ENCODE measurements at regions not wholly inside any gene's neighbourhood (a gene's known extent, or its start where the extent isn't known, plus 50 kb on each side); places are given as distances from the start of the nearest gene placed in this dataset.

DNA sequence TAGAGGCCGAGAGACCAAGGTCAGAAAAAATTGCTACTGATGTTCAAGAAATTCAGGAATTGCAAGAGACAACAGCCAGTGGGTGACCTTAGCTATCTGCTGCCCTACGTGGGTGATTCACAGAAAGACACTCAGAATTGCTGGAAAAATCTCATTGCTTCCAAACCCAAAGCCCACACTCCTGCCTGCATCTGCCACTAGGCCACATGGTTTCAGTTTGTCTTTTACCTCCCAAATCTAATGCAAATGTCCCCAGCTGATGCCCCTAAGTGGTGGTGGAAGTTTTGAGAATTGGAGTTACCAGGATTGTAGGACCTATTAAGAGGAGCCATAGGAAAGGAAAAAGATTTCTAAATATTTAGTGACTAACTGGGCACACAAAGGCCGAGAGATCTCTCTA, 341.5 kb upstream of the CHRM3 start (continued):
- TF ChIP-seq, protein P1, sequence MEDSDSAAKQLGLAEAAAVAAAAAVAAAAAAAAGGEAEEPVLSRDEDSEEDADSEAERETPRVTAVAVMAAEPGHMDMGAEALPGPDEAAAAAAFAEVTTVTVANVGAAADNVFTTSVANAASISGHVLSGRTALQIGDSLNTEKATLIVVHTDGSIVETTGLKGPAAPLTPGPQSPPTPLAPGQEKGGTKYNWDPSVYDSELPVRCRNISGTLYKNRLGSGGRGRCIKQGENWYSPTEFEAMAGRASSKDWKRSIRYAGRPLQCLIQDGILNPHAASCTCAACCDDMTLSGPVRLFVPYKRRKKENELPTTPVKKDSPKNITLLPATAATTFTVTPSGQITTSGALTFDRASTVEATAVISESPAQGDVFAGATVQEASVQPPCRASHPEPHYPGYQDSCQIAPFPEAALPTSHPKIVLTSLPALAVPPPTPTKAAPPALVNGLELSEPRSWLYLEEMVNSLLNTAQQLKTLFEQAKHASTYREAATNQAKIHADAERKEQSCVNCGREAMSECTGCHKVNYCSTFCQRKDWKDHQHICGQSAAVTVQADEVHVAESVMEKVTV (CRISPR knock-in tag; IDR thresholded peaks at IDR 0.05) = no peak
- TF ChIP-seq CBFA2T3 (IDR thresholded peaks at IDR 0.05) = no peak
- TF ChIP-seq HEY1 (CRISPR knock-in tag; IDR thresholded peaks at IDR 0.05; ENCODE audit: borderline replicate concordance) = no peak
- no peak for TF ChIP-seq CREM (IDR thresholded peaks at IDR 0.05; ENCODE audit: low read depth)
- TF ChIP-seq, protein P2, sequence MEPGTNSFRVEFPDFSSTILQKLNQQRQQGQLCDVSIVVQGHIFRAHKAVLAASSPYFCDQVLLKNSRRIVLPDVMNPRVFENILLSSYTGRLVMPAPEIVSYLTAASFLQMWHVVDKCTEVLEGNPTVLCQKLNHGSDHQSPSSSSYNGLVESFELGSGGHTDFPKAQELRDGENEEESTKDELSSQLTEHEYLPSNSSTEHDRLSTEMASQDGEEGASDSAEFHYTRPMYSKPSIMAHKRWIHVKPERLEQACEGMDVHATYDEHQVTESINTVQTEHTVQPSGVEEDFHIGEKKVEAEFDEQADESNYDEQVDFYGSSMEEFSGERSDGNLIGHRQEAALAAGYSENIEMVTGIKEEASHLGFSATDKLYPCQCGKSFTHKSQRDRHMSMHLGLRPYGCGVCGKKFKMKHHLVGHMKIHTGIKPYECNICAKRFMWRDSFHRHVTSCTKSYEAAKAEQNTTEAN (CRISPR knock-in tag; IDR thresholded peaks at IDR 0.05) = no peak
- TF ChIP-seq PHTF2 (CRISPR knock-in tag; IDR thresholded peaks at IDR 0.05) = no peak
- no peak for TF ChIP-seq ZNF263 (CRISPR knock-in tag; IDR thresholded peaks at IDR 0.05; ENCODE audit: borderline replicate concordance)
- no peak for TF ChIP-seq HNRNPLL (IDR thresholded peaks at IDR 0.05; ENCODE audit: low read depth, low read length, poor library complexity, severe bottlenecking)
- TF ChIP-seq NFE2L1 (tag; IDR thresholded peaks at IDR 0.05; ENCODE audit: borderline replicate concordance, low read depth) = no peak

DNA sequence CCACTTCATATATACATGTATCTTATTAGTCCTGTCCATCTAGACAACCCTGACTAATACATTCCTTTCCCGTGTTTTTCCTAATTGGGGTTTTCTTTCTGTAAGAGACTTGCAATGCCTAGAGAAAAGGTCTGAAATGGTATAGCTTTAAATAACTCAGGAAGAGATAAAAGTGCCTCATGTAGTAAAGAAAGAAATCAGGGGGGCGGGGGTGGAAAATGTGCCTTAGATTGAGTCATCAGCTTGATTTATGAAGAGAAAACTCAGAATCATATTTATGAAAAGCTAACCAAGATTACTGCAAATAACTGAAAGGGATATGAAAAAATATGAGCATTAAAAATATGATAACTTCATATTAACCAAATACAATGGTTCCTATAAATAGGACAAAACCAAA, 345.8 kb upstream of the CHRM3 start:
- POLR2A ChIA-PET = no interaction called here
- DNase-seq (ENCODE audit: extremely low read depth in 1 of 4, low spot score in 3 of 4) (no peak), FAIRE-seq (no peak), ATAC-seq (no peak)
- no peak overlapping the region for H2AFZ ChIP-seq (ENCODE audit: low read depth, low read length)
- CTCF ChIA-PET (ENCODE audit: low intra/inter-chr PET ratio) = no interaction called here
- in situ Hi-C loops (cut with MboI) = no loop called here
- no peaks in the 10 kb centered on the region for H3K27me3 ChIP-seq (ENCODE audit: control insufficient read depth in 2 of 2, insufficient read depth in 2 of 2, low read length in 2 of 2)
- H3K79me2 ChIP-seq (ENCODE audit: control insufficient read depth, insufficient read depth, low read length) = no peaks in the 10 kb centered on the region
- intact Hi-C loops (cut with micrococcal nuclease) = no loop called here
- H3K9ac ChIP-seq (ENCODE audit: insufficient read depth in 1 of 2, low read depth in 2 of 2, low read length in 2 of 2) = no peak overlapping the region
- 0% methylated on average over 2 of the region's 2 CpGs for WGBS (ENCODE audit: insufficient coverage, low coverage, missing lambda C conversion rate)
- H3K4me2 ChIP-seq (ENCODE audit: insufficient read depth, low read length) = no peak overlapping the region
- 0 out of 2 replicates have a peak, but pooled peaks cover 2% of the 10 kb centered on the region for H3K9me3 ChIP-seq (replicated peaks; ENCODE audit: control insufficient read depth, insufficient read depth, low read depth, low read length)
- no peak overlapping the region for H3K27ac ChIP-seq (ENCODE audit: extremely low read depth, low read depth, low read length)
- H4K20me1 ChIP-seq (replicated peaks; ENCODE audit: control insufficient read depth, insufficient read depth, low read length) = no peaks in the 10 kb centered on the region
- no peaks in the 10 kb centered on the region for H3K9me1 ChIP-seq (ENCODE audit: control insufficient read depth, insufficient read depth, low read length)
- no peak overlapping the region for H3K4me3 ChIP-seq
- BruUV-seq (replicated peaks) = no TSS peak
- H3K4me1 ChIP-seq (replicated peaks in 1 of 2; ENCODE audit: control insufficient read depth in 2 of 2, insufficient read depth in 2 of 2, low read length in 2 of 2) = no peaks in the 10 kb centered on the region
- H3K36me3 ChIP-seq (ENCODE audit: control insufficient read depth, insufficient read depth, low read length) = no peaks in the 10 kb centered on the region
- TF ChIP-seq HNRNPUL1 (IDR thresholded peaks at IDR 0.05; ENCODE audit: low read length) (no peak), TCF3 (CRISPR knock-in tag; IDR thresholded peaks at IDR 0.05) (no peak), ZNF232 (CRISPR knock-in tag; IDR thresholded peaks at IDR 0.05) (no peak), SRSF7 (optimal IDR thresholded peaks at IDR 0.05; ENCODE audit: low read depth, low read length) (no peak), ZNF668 (CRISPR knock-in tag; IDR thresholded peaks at IDR 0.05) (no peak), ELF1 (tag; IDR thresholded peaks at IDR 0.05) (no peak), EWSR1 (IDR thresholded peaks at IDR 0.05; ENCODE audit: borderline replicate concordance, low read depth, partially characterized antibody) (no peak), DIDO1 (tag; IDR thresholded peaks at IDR 0.05; ENCODE audit: low read depth) (no peak), ZNF785 (CRISPR knock-in tag; IDR thresholded peaks at IDR 0.05) (no peak), KDM5B (IDR thresholded peaks at IDR 0.05; ENCODE audit: insufficient replicate concordance, low read depth, low read length) (no peak)
- TF ChIP-seq, protein P2 (CRISPR knock-in tag; IDR thresholded peaks at IDR 0.05) = no peak

Data from K562 (cell line).